ENCODE measurements at regions not wholly inside any gene's neighbourhood (a gene's known extent, or its start where the extent isn't known, plus 50 kb on each side); places are given as distances from the start of the nearest gene placed in this dataset.
"Not testable (repeated sequence)": the region's sequence is repeated elsewhere in the genome, so short reads cannot be mapped to it uniquely, and the experiment has no call there.

- DNase-seq: no peak
These were observed 395.4 kb downstream of the ZNF804A start for GRCh38 chr2:184993746-184994145.

GRCh38 chr2:185006481-185006880 lies 408.2 kb downstream of the ZNF804A start:
- no peak for DNase-seq

GRCh38 chr2:185012643-185013042 lies 414.3 kb downstream of the ZNF804A start:
- DNase-seq: peak; percentile 1

- no peak for DNase-seq
These were observed 415.7 kb downstream of the ZNF804A start for GRCh38 chr2:185014076-185014475.

- not testable (repeated sequence) for DNase-seq
These were observed 427.6 kb downstream of the ZNF804A start for GRCh38 chr2:185025891-185026290.

- DNase-seq: no peak
These were observed 437.6 kb downstream of the ZNF804A start for GRCh38 chr2:185035906-185036305.

- no peak for DNase-seq
These were observed 446.1 kb downstream of the ZNF804A start for GRCh38 chr2:185044323-185044874.

- no peak for DNase-seq
These were observed 452.5 kb downstream of the ZNF804A start for GRCh38 chr2:185050804-185051203.

- DNase-seq: no peak
These were observed 465.4 kb downstream of the ZNF804A start for GRCh38 chr2:185063761-185064160.

- no peak for DNase-seq
These were observed 467.8 kb downstream of the ZNF804A start for GRCh38 chr2:185066128-185066527.

GRCh38 chr2:185069107-185069506 lies 470.8 kb downstream of the ZNF804A start:
- DNase-seq: no peak

GRCh38 chr2:185074156-185074555 lies 475.8 kb downstream of the ZNF804A start:
- no peak for DNase-seq

GRCh38 chr2:185082749-185083148 lies 484.4 kb downstream of the ZNF804A start:
- DNase-seq: no peak

GRCh38 chr2:185108588-185108987 lies 510.3 kb downstream of the ZNF804A start:
- no peak for DNase-seq

- DNase-seq: peak; percentile 0
These were observed 529.1 kb downstream of the ZNF804A start for GRCh38 chr2:185127412-185127811.

- DNase-seq: no peak
These were observed 530.0 kb downstream of the ZNF804A start for GRCh38 chr2:185128346-185128745.

- DNase-seq: no peak
These were observed 530.7 kb downstream of the ZNF804A start for GRCh38 chr2:185128996-185129395.

GRCh38 chr2:185130685-185131084 lies 532.4 kb downstream of the ZNF804A start:
- DNase-seq: no peak

GRCh38 chr2:185132501-185133041 lies 534.2 kb downstream of the ZNF804A start:
- DNase-seq: no peak

- DNase-seq: no peak
These were observed 539.4 kb downstream of the ZNF804A start for GRCh38 chr2:185137700-185138099.

GRCh38 chr2:185142677-185143076 lies 544.3 kb downstream of the ZNF804A start:
- no peak for DNase-seq

- no peak for DNase-seq
These were observed 546.0 kb downstream of the ZNF804A start for GRCh38 chr2:185144159-185144919.

- DNase-seq: no peak
These were observed 547.2 kb downstream of the ZNF804A start for GRCh38 chr2:185145316-185146121.

Data from fibroblast of skin of abdomen (primary cell).